B cell (primary cell): ENCODE measurements at regions not wholly inside any gene's neighbourhood (a gene's known extent, or its start where the extent isn't known, plus 50 kb on each side); places are given as distances from the start of the nearest gene placed in this dataset.

Source experiments
- ATAC-seq: fragments of 200-7000 bp; cut with Tn5 transposase; one replicate; pipeline ENCODE4 v1.10.0; 2021; ENCODE audit warnings: low read depth, mild to moderate bottlenecking, moderate number of reproducible peaks, moderate library complexity
- CTCF ChIA-PET: fragments of 350-600 bp; sonication (Branson Sonifier 250); formaldehyde crosslinking; loops from one replicate; lab custom pipeline; 2021; ENCODE audit warnings: antibody characterized with exemption, inconsistent platforms; lab: Charles Lee
- POLR2A ChIA-PET: fragments of 350-600 bp; sonication (Branson Sonifier 250); formaldehyde crosslinking; loops from one replicate; lab custom pipeline; 2021; ENCODE audit warnings: antibody characterized with exemption; lab: Charles Lee
- DNase-seq: peaks from one replicate; pipeline ENCODE4 v3.0.0; 2013
- H2AFZ ChIP-seq: 2 replicates; pipeline ENCODE4 v1.6.1; 2012; ENCODE audit warnings: mild to moderate bottlenecking, low read depth, low read length; ENCODE audit not compliant: insufficient read depth, poor library complexity, severe bottlenecking
- H3K27ac ChIP-seq, 2 donors: 1 replicate in 1 of 2; 2 replicates in 1 of 2; pipeline ENCODE4 v1.5.1; 2012 to 2013; ENCODE audit warnings: low read length in 2 of 2, mild to moderate bottlenecking in 2 of 2, moderate library complexity in 1 of 2
- H3K27me3 ChIP-seq, 4 experiments: fragments of 200-600 bp in 1 of 4; sonication (generic) in 1 of 4; replicated peaks in 1 of 4; 1 replicate in 2 of 4; 2 replicates in 2 of 4; pipeline versions ENCODE4 v1.6.1 to v1.7.0; 2013 to 2016; ENCODE audit warnings: low read length in 3 of 4, mild to moderate bottlenecking in 2 of 4, mixed read lengths in 1 of 4, moderate library complexity in 1 of 4; ENCODE audit not compliant: insufficient read depth in 4 of 4, control insufficient read depth in 3 of 4; ENCODE audit errors: control extremely low read depth in 1 of 4
- H3K36me3 ChIP-seq, 2 experiments: replicated peaks in 1 of 2; 1 replicate in 1 of 2; 2 replicates in 1 of 2; pipeline versions ENCODE4 v1.6.1 to v1.7.1; 2013; ENCODE audit warnings: low read length in 1 of 2; ENCODE audit not compliant: insufficient read depth in 2 of 2, control insufficient read depth in 1 of 2; ENCODE audit errors: control extremely low read depth in 1 of 2, extremely low read depth in 1 of 2
- H3K4me1 ChIP-seq, 2 donors: fragments of 200-600 bp in 1 of 2; sonication (generic) in 1 of 2; 1 replicate in 1 of 2; 2 replicates in 1 of 2; pipeline versions ENCODE4 v1.5.1 to v1.6.1; 2013 to 2017; ENCODE audit warnings: low read length in 2 of 2; ENCODE audit not compliant: control insufficient read depth in 2 of 2, insufficient read depth in 2 of 2
- H3K4me2 ChIP-seq: replicated peaks from 2 replicates; pipeline ENCODE3; 2012; ENCODE audit warnings: mild to moderate bottlenecking, low read depth, low read length; ENCODE audit not compliant: poor library complexity, severe bottlenecking
- H3K4me3 ChIP-seq, 5 experiments: fragments of 200-600 bp in 1 of 5; sonication (generic) in 1 of 5; 1 replicate in 3 of 5; 2 replicates in 2 of 5; pipeline versions ENCODE4 v1.5.1 to v1.7.0; 2011 to 2016; ENCODE audit warnings: low read length in 4 of 5, mild to moderate bottlenecking in 4 of 5, low read depth in 2 of 5, control low read depth in 1 of 5, moderate library complexity in 1 of 5; ENCODE audit not compliant: insufficient read depth in 1 of 5; ENCODE audit errors: control extremely low read depth in 1 of 5, extremely low read depth in 1 of 5
- H3K79me2 ChIP-seq: fragments of 200-600 bp; sonication (generic); one replicate; pipeline ENCODE4 v1.6.0; 2016; ENCODE audit warnings: low read length; ENCODE audit not compliant: control insufficient read depth, insufficient read depth
- H3K9ac ChIP-seq: fragments of 200-600 bp; sonication (generic); 2 replicates; pipeline ENCODE4 v1.6.1; 2017; ENCODE audit warnings: mild to moderate bottlenecking, low read length, moderate library complexity
- H3K9me3 ChIP-seq, 3 donors: one replicate each; pipeline versions ENCODE4 v1.6.1 to v1.7.1; 2013; ENCODE audit warnings: low read length in 2 of 3; ENCODE audit not compliant: control insufficient read depth in 2 of 3, insufficient read depth in 1 of 3; ENCODE audit errors: control extremely low read depth in 1 of 3
- H4K20me1 ChIP-seq: 2 replicates; pipeline ENCODE4 v1.6.0; 2012; ENCODE audit warnings: mild to moderate bottlenecking, low read length; ENCODE audit not compliant: insufficient read depth, control insufficient read depth, poor library complexity, severe bottlenecking
- H3K27ac Mint-ChIP-seq: one replicate; pipeline ENCODE4 v1.8.0; 2021; ENCODE audit warnings: mixed read lengths
- H3K27me3 Mint-ChIP-seq: one replicate; pipeline ENCODE4 v1.8.0; 2021; ENCODE audit warnings: mixed read lengths
- H3K4me1 Mint-ChIP-seq: one replicate; pipeline ENCODE4 v1.8.0; 2021; ENCODE audit warnings: mixed read lengths
- H3K4me3 Mint-ChIP-seq: one replicate; pipeline ENCODE4 v1.8.0; 2021; ENCODE audit warnings: mixed read lengths
- H3K9me3 Mint-ChIP-seq: one replicate; pipeline ENCODE4 v1.8.0; 2022; ENCODE audit warnings: mixed read lengths; ENCODE audit not compliant: insufficient read depth
- EZH2 ChIP-seq: IDR thresholded peaks from 2 replicates; pipeline ENCODE4 v1.6.1; 2012; ENCODE audit warnings: borderline replicate concordance, low read depth, mild to moderate bottlenecking, moderate library complexity, low read length; ENCODE audit not compliant: insufficient read depth, poor library complexity, severe bottlenecking
- WGBS: methylation state at CpG from one replicate; pipeline ENCODE4 v1.1.5; 2013; ENCODE audit warnings: missing lambda C conversion rate; ENCODE audit not compliant: insufficient coverage; 5-methylcytosine and 5-hydroxymethylcytosine counted together
- intact Hi-C: fragments of 100-400 bp; cut with micrococcal nuclease; formaldehyde crosslinking; loops from one replicate; pipeline ENCODE4 v1.10.0; 2022
- TF ChIP-seq, protein P1 (sequence below): fragments of 200-600 bp; IDR thresholded peaks from one replicate; pipeline ENCODE4 v1.8.0; 2022; ENCODE audit warnings: antibody characterized with exemption, mild to moderate bottlenecking

DNA sequence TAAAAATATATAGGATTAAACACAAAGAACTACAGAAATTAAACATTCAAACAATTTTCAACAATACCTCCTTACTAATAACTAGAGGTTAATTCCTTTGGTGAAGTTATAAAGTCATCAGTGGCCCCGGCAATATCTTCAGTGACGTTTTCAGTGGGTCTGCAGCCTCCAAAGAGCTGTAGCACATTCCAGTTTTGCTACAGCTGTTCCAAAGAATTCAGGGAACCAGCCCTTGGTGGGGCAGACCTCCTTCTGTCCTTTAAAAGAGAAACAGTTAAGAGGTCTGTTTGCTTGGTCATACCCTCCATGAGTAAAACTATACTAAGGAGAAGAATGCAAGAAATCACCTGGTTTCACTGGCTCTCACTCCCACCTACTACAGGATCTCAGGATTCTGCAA, 99.2 kb upstream of the ZDHHC17 start:
- H3K9ac ChIP-seq, result no peak overlapping the region
- no peak overlapping the region for H2AFZ ChIP-seq
- H3K9me3 ChIP-seq, result no peaks in the 10 kb centered on the region
- CTCF ChIA-PET, result no interaction called here
- peaks cover 17% of the 10 kb centered on the region for H3K27me3 Mint-ChIP-seq
- DNase-seq (no peak), ATAC-seq (no peak)
- H3K4me1 ChIP-seq, result peaks cover 0 to 9% of the 10 kb centered on the region in 2 donors
- TF ChIP-seq, protein P1, sequence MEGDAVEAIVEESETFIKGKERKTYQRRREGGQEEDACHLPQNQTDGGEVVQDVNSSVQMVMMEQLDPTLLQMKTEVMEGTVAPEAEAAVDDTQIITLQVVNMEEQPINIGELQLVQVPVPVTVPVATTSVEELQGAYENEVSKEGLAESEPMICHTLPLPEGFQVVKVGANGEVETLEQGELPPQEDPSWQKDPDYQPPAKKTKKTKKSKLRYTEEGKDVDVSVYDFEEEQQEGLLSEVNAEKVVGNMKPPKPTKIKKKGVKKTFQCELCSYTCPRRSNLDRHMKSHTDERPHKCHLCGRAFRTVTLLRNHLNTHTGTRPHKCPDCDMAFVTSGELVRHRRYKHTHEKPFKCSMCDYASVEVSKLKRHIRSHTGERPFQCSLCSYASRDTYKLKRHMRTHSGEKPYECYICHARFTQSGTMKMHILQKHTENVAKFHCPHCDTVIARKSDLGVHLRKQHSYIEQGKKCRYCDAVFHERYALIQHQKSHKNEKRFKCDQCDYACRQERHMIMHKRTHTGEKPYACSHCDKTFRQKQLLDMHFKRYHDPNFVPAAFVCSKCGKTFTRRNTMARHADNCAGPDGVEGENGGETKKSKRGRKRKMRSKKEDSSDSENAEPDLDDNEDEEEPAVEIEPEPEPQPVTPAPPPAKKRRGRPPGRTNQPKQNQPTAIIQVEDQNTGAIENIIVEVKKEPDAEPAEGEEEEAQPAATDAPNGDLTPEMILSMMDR, result no peak
- TF ChIP-seq EZH2, result no peak
- no peak overlapping the region for H3K4me3 Mint-ChIP-seq
- H3K27ac ChIP-seq, result no peak overlapping the region
- H4K20me1 ChIP-seq, result no peaks in the 10 kb centered on the region
- H3K4me2 ChIP-seq, result no peak overlapping the region
- H3K79me2 ChIP-seq, result no peaks in the 10 kb centered on the region
- H3K27me3 ChIP-seq, result no peaks in the 10 kb centered on the region
- POLR2A ChIA-PET, result no interaction called here
- no CpG with 5 or more reads among the region's 2 CpGs for WGBS
- peaks cover 9% of the 10 kb centered on the region for H3K4me1 Mint-ChIP-seq
- no peaks in the 10 kb centered on the region for H3K36me3 ChIP-seq
- H3K9me3 Mint-ChIP-seq, result no peaks in the 10 kb centered on the region
- H3K4me3 ChIP-seq, result no peak overlapping the region
- intact Hi-C loops, result no loop called here
- no peak overlapping the region for H3K27ac Mint-ChIP-seq

DNA sequence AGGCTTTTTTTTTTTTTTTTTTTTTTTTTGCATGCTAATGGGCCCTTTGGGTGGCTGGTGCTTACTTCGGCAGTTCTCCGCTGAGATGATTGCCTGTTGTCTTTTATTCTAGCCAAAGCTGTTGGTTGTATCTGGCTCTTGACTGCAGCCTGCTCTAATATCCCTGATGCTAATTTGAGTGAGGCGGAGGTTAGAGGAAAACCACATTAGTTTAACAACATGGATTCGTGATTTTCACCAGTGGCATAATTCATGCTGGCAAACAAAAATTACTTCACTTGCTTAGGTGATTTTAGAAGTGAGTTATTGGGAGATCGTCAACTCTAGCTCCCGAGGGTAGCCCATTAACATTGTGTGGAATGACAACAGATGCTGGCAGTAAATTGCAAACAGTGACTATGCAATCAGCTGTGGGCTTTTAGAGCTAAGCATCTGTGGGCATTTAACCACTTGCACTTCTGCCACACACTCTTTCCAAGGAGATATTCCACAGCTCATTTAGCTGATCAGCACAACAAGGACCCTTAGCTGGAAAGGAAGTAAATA, 97.6 kb upstream of the ZDHHC17 start:
- no peaks in the 10 kb centered on the region for H3K9me3 Mint-ChIP-seq
- no peak for TF ChIP-seq EZH2
- TF ChIP-seq, protein P1, result no peak
- 46% methylated on average over 4 of the region's 6 CpGs for WGBS
- H3K27ac Mint-ChIP-seq, result no peak overlapping the region
- H3K36me3 ChIP-seq, result no peaks in the 10 kb centered on the region
- no peak overlapping the region for H3K9ac ChIP-seq
- peaks cover 0 to 9% of the 10 kb centered on the region in 2 donors for H3K4me1 ChIP-seq
- no peaks in the 10 kb centered on the region for H3K9me3 ChIP-seq
- no peak for DNase-seq
- H3K4me2 ChIP-seq, result no peak overlapping the region
- no peaks in the 10 kb centered on the region for H3K27me3 ChIP-seq
- ChIA-PET POLR2A (no interaction called here), CTCF (no interaction called here)
- peaks cover 9% of the 10 kb centered on the region for H3K4me1 Mint-ChIP-seq
- H2AFZ ChIP-seq, result no peak overlapping the region
- peaks cover 17% of the 10 kb centered on the region for H3K27me3 Mint-ChIP-seq
- no peak overlapping the region for H3K4me3 Mint-ChIP-seq
- H3K27ac ChIP-seq, result no peak overlapping the region
- no peak for ATAC-seq
- intact Hi-C loops, result no loop called here
- no peaks in the 10 kb centered on the region for H4K20me1 ChIP-seq
- no peaks in the 10 kb centered on the region for H3K79me2 ChIP-seq
- no peak overlapping the region for H3K4me3 ChIP-seq
